ENCODE measurements at regions not wholly inside any gene's neighbourhood (a gene's known extent, or its start where the extent isn't known, plus 50 kb on each side); places are given as distances from the start of the nearest gene placed in this dataset.

DNA sequence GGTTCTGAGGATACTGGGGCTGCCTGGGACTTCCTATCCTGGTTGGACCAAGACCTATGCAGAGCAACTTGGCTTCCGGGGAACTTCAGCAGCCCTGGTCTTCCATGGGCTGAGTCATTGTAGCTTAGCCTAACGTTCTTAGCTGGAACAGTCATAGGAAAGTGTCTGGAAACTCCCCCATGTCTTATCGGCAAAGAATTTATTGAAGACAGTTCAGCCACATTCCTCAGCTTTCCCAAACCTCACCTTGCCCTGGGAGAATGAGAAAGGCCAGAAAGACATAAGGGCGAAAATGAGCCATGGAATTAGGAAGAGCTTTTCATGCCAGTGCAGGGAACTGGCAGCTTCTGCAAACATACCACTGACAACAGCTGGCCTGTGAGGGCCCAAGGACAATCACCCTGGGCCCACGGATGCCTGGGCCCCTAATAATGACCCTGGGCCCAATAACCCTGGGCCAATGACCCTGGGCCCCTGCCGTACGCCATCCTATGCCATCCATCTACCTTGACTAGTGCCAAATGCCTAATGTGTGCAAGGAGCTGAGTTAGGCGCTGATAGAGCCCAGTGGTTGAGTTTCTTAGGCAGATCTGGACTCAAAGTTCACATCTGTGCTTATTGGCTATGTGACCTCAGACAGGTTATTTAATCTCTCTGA lies 114.4 kb upstream of the GADD45A start:
- TF ChIP-seq, protein P1, sequence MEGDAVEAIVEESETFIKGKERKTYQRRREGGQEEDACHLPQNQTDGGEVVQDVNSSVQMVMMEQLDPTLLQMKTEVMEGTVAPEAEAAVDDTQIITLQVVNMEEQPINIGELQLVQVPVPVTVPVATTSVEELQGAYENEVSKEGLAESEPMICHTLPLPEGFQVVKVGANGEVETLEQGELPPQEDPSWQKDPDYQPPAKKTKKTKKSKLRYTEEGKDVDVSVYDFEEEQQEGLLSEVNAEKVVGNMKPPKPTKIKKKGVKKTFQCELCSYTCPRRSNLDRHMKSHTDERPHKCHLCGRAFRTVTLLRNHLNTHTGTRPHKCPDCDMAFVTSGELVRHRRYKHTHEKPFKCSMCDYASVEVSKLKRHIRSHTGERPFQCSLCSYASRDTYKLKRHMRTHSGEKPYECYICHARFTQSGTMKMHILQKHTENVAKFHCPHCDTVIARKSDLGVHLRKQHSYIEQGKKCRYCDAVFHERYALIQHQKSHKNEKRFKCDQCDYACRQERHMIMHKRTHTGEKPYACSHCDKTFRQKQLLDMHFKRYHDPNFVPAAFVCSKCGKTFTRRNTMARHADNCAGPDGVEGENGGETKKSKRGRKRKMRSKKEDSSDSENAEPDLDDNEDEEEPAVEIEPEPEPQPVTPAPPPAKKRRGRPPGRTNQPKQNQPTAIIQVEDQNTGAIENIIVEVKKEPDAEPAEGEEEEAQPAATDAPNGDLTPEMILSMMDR (IDR thresholded peaks at IDR 0.05), result no peak
- H3K27me3 ChIP-seq, result no peaks in the 10 kb centered on the region
- peak overlapping the region; percentile 34 to 70 for H3K27ac ChIP-seq
- DNase-seq (ENCODE audit: low spot score in 2 of 2), result no peak
- intact Hi-C loops (cut with DNase I), result loop anchor here (2.0 to 5.0 kb wide), 2 partner anchors 14 to 47 kb away; no protein-coding TSS in a partner anchor
- H3K36me3 ChIP-seq, result no peaks in the 10 kb centered on the region
- H3K9me3 ChIP-seq, result no peaks in the 10 kb centered on the region
- peaks cover 7 to 16% of the 10 kb centered on the region in 2 donors for H3K4me1 ChIP-seq
- no peak overlapping the region for H3K4me3 ChIP-seq

DNA sequence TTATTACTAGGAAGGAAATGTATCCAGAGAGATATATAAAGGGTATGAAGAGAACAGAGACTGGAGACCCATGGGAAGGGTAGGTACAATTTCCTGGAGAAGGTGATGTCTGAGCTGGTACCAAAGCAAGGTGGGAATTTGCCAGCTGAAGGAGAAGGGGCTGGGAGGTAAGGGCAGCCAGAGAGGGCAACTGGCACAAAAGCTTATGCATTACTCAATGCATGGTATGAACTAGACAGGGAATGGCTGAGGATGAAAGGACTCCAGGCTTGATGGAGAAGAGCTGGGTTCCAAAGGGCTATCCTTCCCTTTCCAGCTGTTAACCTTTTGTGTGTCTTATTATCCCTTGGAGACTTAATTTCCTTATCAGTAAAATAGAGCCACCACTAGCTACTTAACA lies 113.6 kb upstream of the GADD45A start:
- TF ChIP-seq, protein P1 (IDR thresholded peaks at IDR 0.05), result no peak
- Histone ChIP-seq H3K9me3 (no peaks in the 10 kb centered on the region), H3K4me1 (peaks cover 7 to 16% of the 10 kb centered on the region in 2 donors), H3K27me3 (no peaks in the 10 kb centered on the region), H3K36me3 (no peaks in the 10 kb centered on the region), H3K27ac (peak overlapping the region; percentile 70 to 75), H3K4me3 (no peak overlapping the region)
- DNase-seq (ENCODE audit: low spot score in 2 of 2), result no peak
- intact Hi-C loops (cut with DNase I), result loop anchor here (2.0 to 5.0 kb wide), 2 partner anchors 13 to 46 kb away; no protein-coding TSS in a partner anchor

DNA sequence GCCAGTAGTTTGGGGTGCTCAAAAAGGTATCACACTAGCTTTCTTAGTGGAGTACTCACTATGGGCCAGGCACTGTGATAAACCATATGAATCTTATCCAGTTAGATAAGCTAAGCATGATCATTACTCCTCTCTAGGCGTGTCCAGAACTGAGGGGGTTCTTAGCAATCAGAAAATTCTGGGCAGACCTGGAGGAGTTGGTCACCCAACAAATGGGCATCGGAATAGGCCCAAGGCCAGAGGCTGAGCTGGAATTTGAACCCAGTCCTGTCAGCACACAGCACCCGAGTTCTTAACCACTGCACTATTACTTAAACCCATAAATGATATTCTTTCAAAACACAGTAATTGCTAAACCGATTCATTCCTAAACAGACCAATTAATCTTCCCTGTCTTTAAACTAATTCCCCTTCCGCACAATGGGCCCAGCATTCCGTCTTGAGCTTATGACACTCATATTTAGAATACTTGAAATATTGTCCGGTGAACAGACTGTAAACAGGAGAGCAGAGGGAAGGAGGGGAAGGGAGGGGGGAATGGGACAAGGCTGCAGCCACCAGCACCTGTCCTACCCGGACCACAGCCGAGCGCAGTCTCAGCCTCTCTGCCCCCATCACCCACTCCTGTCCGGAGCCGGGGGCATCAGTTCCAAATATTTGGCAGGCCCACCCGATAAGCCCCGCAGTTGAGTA lies 113.0 kb upstream of the GADD45A start:
- Histone ChIP-seq H3K9me3 (no peaks in the 10 kb centered on the region), H3K27me3 (no peaks in the 10 kb centered on the region), H3K27ac (peak overlapping the region; percentile 75 to 78), H3K36me3 (no peaks in the 10 kb centered on the region), H3K4me3 (no peak overlapping the region), H3K4me1 (peaks cover 7 to 16% of the 10 kb centered on the region in 2 donors)
- no peak for DNase-seq (ENCODE audit: low spot score in 2 of 2)
- intact Hi-C loops (cut with DNase I), result loop anchor here (2.0 to 5.0 kb wide), 2 partner anchors 13 to 45 kb away; no protein-coding TSS in a partner anchor
- TF ChIP-seq, protein P1 (IDR thresholded peaks at IDR 0.05), result no peak

DNA sequence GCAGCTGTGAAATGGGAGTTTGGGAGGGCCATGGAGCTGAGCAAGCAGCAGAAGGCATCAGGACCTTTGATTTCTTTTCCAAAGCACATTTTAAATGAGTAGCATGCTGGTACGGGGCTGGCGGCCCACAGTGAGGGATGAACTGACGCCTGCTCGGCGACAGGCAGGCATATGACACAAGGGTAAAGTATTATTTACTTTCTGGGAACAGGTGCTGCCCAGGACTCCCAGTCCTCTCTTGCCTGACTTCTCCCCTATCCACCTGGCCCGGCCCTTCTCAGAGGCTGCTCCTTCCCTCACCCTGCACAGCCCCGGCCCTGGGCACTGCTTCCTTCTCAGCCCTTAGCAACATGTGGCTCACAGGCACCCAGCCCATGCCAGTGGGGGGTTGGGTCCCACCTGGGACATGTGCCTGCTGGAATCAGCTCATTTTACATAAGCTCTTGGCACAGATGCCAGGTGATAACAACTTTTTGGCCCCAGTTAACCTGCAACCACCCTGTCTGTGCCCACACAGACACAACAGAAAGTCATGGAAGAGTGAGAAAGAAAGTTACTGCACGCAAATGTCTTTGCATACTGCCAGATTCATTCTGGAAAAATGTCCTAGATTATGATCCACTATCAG lies 112.3 kb upstream of the GADD45A start:
- no peaks in the 10 kb centered on the region for H3K27me3 ChIP-seq
- H3K9me3 ChIP-seq, result no peaks in the 10 kb centered on the region
- intact Hi-C loops (cut with DNase I), result loop anchor here (5.0 kb wide), 1 partner anchor 45 kb away; no protein-coding TSS in a partner anchor
- peaks cover 7 to 16% of the 10 kb centered on the region in 2 donors for H3K4me1 ChIP-seq
- no peaks in the 10 kb centered on the region for H3K36me3 ChIP-seq
- no peak for DNase-seq (ENCODE audit: low spot score in 2 of 2)
- peak overlapping the region; percentile 75 to 78 for H3K27ac ChIP-seq
- TF ChIP-seq, protein P1 (IDR thresholded peaks at IDR 0.05), result no peak
- no peak overlapping the region for H3K4me3 ChIP-seq

DNA sequence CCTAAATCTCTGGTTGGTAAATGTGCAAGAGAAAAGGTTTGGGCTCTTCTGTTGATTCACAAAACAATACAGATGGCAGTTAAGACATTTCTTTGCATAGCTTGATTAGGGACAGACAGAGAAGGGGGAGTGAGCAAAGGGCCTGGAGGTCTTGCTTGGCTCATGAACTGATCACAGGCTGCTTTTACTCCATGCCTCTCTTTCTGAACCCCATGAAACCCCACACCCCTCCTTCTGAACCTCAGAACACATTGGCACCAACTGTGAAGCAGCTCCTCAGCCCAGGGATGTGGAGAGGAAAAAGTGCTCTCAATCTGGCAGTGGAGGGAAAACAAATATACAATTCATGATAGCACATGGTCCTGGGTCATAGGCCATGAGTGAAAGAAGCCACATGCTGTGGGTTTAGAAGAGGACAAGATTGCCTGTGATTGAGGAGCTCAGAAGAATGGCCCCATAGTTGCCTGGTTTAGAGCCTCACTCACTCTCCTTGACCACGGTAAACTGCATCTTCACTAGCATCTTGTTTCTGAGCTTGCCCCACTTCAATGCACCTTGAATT lies 111.6 kb upstream of the GADD45A start:
- intact Hi-C loops (cut with DNase I), result loop anchor here (5.0 kb wide), 1 partner anchor 44 kb away; no protein-coding TSS in a partner anchor
- no peak for DNase-seq (ENCODE audit: low spot score in 2 of 2)
- H3K36me3 ChIP-seq, result no peaks in the 10 kb centered on the region
- TF ChIP-seq, protein P1 (IDR thresholded peaks at IDR 0.05), result no peak
- H3K27me3 ChIP-seq, result no peaks in the 10 kb centered on the region
- no peaks in the 10 kb centered on the region for H3K9me3 ChIP-seq
- H3K4me3 ChIP-seq, result no peak overlapping the region
- H3K27ac ChIP-seq, result peak overlapping the region; percentile 75 to 78
- H3K4me1 ChIP-seq, result peaks cover 7 to 16% of the 10 kb centered on the region in 2 donors
